ENCODE measurements at regions not wholly inside any gene's neighbourhood (a gene's known extent, or its start where the extent isn't known, plus 50 kb on each side); places are given as distances from the start of the nearest gene placed in this dataset.

DNA sequence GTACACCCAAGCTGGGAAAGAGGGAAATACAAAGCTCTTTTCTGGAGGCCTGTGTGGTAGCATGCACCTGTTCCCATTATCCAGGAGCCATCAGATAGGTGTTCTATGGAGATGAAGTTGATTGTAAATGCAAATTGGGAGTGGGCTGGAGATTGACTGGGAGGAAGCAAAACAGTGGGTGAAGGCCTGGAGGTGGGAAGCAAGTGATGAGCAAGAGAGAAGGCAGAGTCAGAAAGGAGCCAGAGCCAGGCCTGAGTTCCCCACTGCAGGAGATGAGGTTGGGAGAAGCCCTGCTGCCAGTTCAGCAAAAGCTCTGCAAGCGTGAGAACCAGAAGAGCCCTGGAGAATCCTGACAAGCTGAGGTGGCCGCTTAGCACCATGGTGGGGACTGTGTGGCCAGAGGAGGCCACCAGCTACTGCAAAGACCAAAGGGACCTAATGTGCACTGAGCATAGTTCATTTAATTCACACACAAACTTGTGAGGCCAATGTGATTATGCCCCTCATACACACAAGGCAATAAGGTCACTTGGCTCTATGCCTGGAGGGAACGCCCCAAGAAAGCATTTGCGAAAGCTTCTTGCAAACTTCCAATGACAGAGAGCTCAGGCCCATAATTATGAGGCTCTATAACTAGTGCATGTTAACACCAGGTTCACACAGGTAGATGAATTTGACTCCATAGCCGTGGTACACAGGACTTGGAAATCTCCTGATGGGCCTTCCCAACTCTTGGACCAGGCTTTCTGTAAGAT, 73.0 kb upstream of the GRIK3 start:
- dilution Hi-C loops (cut with MboI; ENCODE audit: extremely low pct_ligation_motif_present, low sequenced_read_pairs), result no loop called here
- TF ChIP-seq POLR2A (IDR thresholded peaks at IDR 0.05; ENCODE audit: low read depth, low read length) (no peak), MYC (IDR thresholded peaks at IDR 0.05; ENCODE audit: low read depth, low read length) (no peak), MAX (IDR thresholded peaks at IDR 0.05; ENCODE audit: insufficient read depth, insufficient read length) (no peak), POLR2AphosphoS5 (IDR thresholded peaks at IDR 0.05; ENCODE audit: insufficient read depth, low read depth, low read length) (no peak), JUN (IDR thresholded peaks at IDR 0.05; ENCODE audit: borderline replicate concordance, insufficient read depth, insufficient read length, low read depth) (no peak), GATA2 (IDR thresholded peaks at IDR 0.05; ENCODE audit: insufficient read depth, insufficient read length, low read depth, low read length) (no peak), EZH2 (IDR thresholded peaks at IDR 0.05; ENCODE audit: borderline replicate concordance, low read depth, low read length, severe bottlenecking) (no peak), CTCF (IDR thresholded peaks at IDR 0.05; ENCODE audit: extremely low read depth in 1 of 2, insufficient read depth in 1 of 2, low read depth in 1 of 2, low read length in 2 of 2) (no peak), FOS (IDR thresholded peaks at IDR 0.05; ENCODE audit: borderline replicate concordance, insufficient read depth, low read length) (no peak)
- CTCF ChIA-PET, result no interaction called here

More for the DNA sequence above, 73.0 kb upstream of the GRIK3 start:
- Histone ChIP-seq H3K27ac (ENCODE audit: insufficient read depth, low read depth, low read length) (no peak overlapping the region), H3K4me3 (replicated peaks in 1 of 3; ENCODE audit: insufficient read depth in 1 of 3, low read depth in 1 of 3, low read length in 3 of 3) (no peak overlapping the region), H3K9ac (replicated peaks; ENCODE audit: extremely low read depth, insufficient read depth, low read length) (no peak overlapping the region), H3K9me3 (replicated peaks; ENCODE audit: control insufficient read depth, insufficient read depth, low read length) (no peaks in the 10 kb centered on the region), H3K4me2 (ENCODE audit: insufficient read depth, low read length) (no peak overlapping the region), H3K79me2 (ENCODE audit: control insufficient read depth, insufficient read depth, low read length) (no peaks in the 10 kb centered on the region), H3K4me1 (ENCODE audit: control insufficient read depth, extremely low read depth, insufficient read depth, low read length) (no peaks in the 10 kb centered on the region), H3K27me3 (ENCODE audit: control insufficient read depth in 2 of 2, insufficient read depth in 2 of 2, low read length in 2 of 2) (no peaks in the 10 kb centered on the region), H3K36me3 (ENCODE audit: control insufficient read depth in 2 of 2, extremely low read depth in 1 of 2, insufficient read depth in 2 of 2, low read length in 2 of 2) (no peaks in the 10 kb centered on the region), H3K9me1 (replicated peaks; ENCODE audit: control insufficient read depth, extremely low read depth, insufficient read depth, low read length) (no peaks in the 10 kb centered on the region), H4K20me1 (replicated peaks; ENCODE audit: control insufficient read depth, extremely low read depth, insufficient read depth, low read length) (no peaks in the 10 kb centered on the region), H2AFZ (ENCODE audit: low read depth, low read length) (no peak overlapping the region)
- no TSS peak for BruUV-seq (replicated peaks)
- no peak for FAIRE-seq
- intact Hi-C loops (cut with micrococcal nuclease), result no loop called here
- DNase-seq (ENCODE audit: low read depth, low spot score), result no peak
- POLR2A ChIA-PET, result no interaction called here

Measured in endothelial cell of umbilical vein (primary cell).